GM21528 (cell line): ENCODE measurements at regions not wholly inside any gene's neighbourhood (a gene's known extent, or its start where the extent isn't known, plus 50 kb on each side); places are given as distances from the start of the nearest gene placed in this dataset.
"Not testable (repeated sequence)": the region's sequence is repeated elsewhere in the genome, so short reads cannot be mapped to it uniquely, and the experiment has no call there.

Experiments used
- ATAC-seq: cut with Tn5 transposase; IDR thresholded peaks from one replicate; pipeline ENCODE4 v1.9.1; 2021; ENCODE audit warnings: mild to moderate bottlenecking, moderate library complexity; ENCODE audit not compliant: unreplicated experiment, low FRiP score

DNA sequence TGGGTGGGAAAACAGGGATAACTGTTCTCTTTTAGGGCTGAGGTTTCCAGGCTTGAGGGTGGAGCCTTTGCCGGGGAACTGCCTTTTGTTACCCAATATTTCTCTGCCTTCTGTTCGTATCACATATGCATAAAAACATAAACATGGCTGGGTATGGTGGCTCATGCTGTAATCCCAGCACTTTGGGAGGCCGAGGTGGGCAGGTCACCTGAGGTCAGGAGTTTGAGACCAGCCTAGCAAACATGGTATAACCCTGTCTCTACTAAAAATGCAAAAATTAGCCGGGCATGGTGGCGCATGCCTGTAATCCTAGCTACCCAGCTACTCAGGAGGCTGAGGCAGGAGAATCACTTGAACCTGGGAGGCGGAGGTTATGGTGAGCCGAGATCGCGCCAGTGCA lies 60.2 kb upstream of the SHANK2 start:
- not testable (repeated sequence) for ATAC-seq

DNA sequence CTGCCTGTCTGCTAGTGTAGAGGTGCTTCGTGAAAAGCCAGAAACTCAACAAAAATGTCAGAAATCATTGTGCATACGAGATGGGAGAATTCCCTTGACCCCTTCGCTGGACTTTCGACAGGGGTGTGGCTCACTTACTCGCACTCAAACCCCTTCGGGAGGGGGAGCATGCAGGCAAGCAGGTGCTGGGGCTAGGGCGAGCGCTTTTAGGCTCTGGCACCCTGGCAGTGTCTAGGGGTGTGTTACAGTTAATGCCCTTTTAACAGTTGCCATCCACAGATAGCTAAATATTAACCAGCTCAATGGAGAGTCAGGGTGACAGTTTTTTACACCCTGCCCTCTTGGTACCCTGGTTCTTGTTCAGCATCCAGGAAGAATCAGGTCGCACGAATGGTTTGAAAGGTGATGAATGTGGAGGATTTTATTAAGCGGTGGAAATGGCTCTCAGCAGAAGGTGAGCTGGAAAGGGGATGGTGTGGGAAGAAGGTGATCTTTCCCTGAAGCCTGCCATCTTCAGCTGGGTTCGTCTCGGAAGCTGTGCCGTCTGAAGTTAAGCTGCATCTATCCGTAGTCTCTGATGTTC lies 59.6 kb upstream of the SHANK2 start:
- no peak for ATAC-seq

GRCh38 chr11:71311176-71311925 lies 59.0 kb upstream of the SHANK2 start:
- no peak for ATAC-seq

DNA sequence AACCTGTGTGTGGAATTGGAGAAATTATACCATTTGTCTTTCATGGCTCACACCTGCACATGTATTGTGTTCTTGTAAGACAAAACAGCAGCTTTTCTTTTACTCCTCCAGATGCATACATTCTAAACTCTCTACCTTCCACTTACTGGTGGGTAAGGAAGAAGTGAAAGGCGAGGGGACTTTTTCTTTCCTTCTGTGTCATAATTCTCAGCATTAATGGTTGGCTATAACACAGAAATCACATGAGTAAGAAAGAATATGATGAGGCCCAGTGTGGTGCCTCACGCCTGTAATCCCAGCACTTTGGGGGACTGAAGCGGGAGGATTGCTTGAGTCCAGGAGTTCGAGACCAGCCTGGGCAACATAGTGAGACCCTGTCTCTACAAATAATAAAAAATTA lies 57.8 kb upstream of the SHANK2 start:
- ATAC-seq, result no peak

GRCh38 chr11:71309611-71310010 lies 57.2 kb upstream of the SHANK2 start:
- ATAC-seq, result no peak

DNA sequence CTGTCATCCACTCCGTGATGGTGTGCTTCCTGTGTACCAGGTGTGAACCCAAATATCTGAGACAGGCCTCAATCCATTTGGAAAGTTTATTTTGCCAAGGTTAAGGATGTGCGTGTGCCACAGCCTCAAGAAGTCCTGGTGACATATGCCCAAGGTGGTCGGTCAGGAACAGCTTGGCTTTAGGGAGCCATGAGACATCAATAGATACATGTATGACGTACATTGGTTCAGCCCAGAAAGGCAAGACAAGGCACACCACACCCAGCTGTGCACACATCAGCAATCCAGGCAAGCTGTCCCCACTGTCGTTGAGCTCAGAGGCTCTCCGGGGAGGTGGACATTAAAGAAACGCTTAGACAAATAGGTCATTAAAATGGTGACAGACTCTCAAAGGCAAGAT lies 56.8 kb upstream of the SHANK2 start:
- no peak for ATAC-seq

GRCh38 chr11:71307811-71308645 lies 55.7 kb upstream of the SHANK2 start:
- ATAC-seq, result no peak

GRCh38 chr11:71305451-71306125 lies 53.2 kb upstream of the SHANK2 start:
- no peak for ATAC-seq

- ATAC-seq, result no peak
These were observed 52.7 kb upstream of the SHANK2 start for GRCh38 chr11:71305041-71305440.

GRCh38 chr11:71304491-71304890 lies 52.1 kb upstream of the SHANK2 start:
- ATAC-seq, result no peak

DNA sequence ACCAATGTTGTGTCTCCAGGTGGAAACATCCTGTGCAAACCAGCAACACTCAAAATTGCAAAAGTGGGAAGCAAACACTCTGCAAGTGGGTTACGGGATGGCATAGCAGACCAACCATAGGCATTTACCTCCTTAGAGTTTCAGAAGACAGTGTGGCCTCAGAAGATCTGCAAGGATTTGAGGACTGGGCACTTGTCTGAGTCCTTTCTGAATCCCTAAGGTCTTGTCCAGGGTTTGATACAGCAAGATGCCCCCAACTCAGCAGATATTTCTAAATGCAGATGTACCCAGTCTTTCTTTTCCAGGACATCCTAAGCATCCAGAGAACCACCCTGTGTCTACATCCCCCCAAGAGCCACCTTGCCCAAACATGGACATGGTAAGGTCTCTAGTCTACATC lies 51.7 kb upstream of the SHANK2 start:
- ATAC-seq, result no peak

GRCh38 chr11:71302911-71303310 lies 50.5 kb upstream of the SHANK2 start:
- no peak for ATAC-seq

GRCh38 chr11:71302534-71302909 lies 50.1 kb upstream of the SHANK2 start:
- no peak for ATAC-seq
